T47D (cell line): ENCODE measurements at regions not wholly inside any gene's neighbourhood (a gene's known extent, or its start where the extent isn't known, plus 50 kb on each side); places are given as distances from the start of the nearest gene placed in this dataset.
A peak's percentile ranks its signal among the peaks of the same experiment; 100 is the strongest.

ENCODE experiments used
- DNase-seq, 2 experiments: peaks; one replicate each; pipeline versions ENCODE4 v3.0.0 to v3.0.0-alpha.2; 2011 to 2012; ENCODE audit warnings: low read depth in 1 of 2, low spot score in 1 of 2
- JUND ChIP-seq: IDR thresholded peaks from 2 replicates; pipeline ENCODE4 v1.6.1; 2012; ENCODE audit warnings: low read depth
- in situ Hi-C: cut with HindIII; loops from 2 replicates; pipeline ENCODE4 v1.10.0; 2016; ENCODE audit warnings: low sequenced_read_pairs, low pct_unique_long_range_greater_than_20kb

DNA sequence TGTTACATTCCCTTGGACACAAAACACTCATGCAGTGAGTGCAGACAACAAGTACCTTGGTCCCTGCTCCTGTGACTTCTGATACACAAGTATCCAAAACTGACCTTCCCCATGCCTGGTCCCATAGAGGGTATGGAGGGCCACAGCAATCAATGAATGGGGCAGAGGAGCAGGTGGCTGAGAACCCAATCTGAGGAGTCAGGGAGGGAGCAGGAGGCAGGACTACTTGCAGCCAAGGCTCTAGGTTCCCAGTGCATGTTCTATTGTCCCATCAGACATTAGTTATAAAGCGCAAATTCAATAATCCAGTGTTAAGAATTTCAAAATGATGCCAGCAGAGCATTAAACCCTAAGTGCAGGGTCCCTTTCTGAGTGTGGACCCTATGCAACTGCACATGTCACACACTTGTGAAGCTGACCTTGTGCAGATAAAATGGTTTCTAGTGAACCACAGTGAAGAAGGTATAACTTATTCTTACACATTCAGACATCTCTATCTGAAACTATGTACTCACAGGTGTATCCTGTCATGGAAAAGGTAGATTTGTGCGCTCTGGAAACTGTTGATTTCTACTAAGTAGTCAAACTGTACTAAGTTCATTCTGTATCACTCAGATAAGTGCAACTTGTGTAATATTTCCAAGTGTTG lies 107.3 kb upstream of the ABI3BP start:
- in situ Hi-C loops = no loop called here
- TF ChIP-seq JUND = no peak
- no peak for DNase-seq

DNA sequence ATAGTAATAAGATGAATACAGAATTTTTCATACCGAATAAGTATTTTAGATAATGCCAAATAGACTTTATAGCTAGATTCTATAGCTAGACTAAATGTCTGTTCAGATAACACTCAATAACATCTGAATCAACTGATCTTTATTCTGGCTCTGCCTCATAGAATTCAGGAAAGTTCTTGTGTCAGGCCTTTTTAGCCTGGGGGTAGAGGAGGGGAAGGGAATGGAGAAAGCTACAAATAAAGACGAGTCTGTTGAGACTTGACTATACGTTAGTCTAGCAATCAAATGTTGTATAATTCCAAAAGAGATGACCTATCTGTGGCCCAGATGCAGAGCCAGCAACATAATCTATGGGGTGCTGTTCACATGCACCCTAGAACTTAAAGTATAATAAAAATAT lies 106.6 kb upstream of the ABI3BP start:
- in situ Hi-C loops = no loop called here

DNA sequence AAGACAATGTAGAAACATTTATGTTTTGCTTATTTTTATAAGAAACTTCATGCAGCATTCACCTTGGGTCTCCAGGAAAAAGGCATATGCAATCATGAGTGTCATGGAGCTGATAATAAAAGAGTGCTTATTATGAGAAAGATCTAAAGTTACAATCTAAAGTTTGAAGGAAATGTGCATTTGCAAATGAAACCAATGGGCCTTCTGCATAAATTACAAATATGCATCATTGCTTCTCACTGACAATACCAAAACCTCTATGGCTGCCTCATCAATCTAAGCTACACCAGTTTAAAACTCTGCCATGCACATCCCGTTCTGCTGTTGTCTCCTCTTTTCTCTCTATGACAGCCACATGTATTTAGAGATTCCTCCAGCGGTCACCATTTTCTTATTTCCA lies 103.2 kb upstream of the ABI3BP start:
- TF ChIP-seq JUND = no peak
- in situ Hi-C loops = no loop called here
- no peak for DNase-seq

More for the DNA sequence above, 106.6 kb upstream of the ABI3BP start:
- no peak for DNase-seq
- TF ChIP-seq JUND = no peak

DNA sequence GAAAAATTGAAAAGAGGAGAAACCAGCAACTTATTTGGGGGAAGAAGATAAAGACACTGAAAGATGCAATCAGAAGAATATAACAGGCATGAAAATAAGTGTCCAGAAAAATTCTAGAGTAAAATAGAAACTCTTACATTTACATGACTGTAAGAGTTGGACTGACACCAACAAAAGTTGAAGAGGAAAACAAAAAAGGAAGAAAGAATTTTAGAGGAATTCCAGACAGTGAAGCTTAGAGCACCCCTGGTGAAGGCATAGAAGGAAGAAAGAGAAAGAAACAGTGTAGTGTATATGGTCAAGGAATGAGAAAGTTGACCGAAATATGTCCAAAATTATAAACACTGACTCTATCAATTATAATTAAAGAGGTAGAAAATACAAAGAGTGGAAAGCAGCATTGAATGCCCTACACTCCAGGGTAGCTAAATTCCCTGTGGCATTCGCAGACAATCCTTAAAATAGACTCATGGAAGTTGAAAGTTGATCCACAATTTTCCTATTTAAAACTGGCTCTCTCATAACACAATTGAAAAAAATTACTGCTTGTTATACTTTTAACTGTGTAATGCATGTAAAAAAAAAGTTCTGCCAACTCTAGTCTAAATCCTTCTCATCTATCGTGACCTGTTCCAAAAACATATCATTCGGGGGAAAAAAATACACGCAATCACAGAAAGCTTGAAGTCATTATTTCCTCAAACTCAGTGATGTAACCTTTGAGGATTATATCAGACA lies 102.6 kb upstream of the ABI3BP start:
- no peak for TF ChIP-seq JUND
- in situ Hi-C loops = no loop called here
- DNase-seq = no peak

DNA sequence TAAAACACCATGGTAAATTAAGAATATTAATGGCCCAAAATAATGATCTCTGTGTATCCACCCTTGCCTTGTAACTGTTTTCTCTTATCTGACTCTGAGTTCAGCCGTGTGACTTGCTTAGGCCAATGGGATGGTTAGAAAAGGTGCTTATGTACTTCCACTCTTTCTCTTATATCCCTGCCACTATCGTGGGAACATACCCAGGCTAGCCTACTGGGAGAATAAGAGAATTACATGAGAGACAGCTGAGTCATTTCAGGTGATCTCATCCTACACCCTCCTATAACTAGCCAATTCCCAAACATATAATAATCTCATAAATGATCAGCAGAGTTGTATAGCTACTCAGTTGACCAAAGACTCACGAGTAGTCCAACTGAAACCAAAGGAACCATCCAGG lies 98.3 kb upstream of the ABI3BP start:
- no peak for TF ChIP-seq JUND
- in situ Hi-C loops = no loop called here
- DNase-seq = peak in 1 of 2 experiments; percentile 56

DNA sequence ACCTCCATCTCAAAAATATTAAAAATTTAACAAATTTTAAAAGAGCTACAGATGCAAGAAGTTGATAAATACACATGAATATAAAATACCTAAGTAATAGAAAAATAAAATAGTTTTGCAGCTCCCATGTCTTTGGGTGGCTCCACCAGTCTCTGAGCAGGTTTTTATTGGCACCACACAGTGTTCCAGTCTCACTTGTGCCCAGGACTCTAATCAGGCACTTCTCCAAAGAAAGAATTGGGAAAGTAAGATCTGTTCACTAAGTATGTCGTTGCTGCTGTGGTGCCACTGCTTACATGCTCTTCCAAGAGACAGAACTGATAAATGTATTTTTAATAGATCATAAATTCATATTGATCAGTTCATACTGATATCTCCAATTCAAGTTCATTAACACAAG lies 92.5 kb upstream of the ABI3BP start:
- DNase-seq = no peak
- in situ Hi-C loops = no loop called here
- no peak for TF ChIP-seq JUND

DNA sequence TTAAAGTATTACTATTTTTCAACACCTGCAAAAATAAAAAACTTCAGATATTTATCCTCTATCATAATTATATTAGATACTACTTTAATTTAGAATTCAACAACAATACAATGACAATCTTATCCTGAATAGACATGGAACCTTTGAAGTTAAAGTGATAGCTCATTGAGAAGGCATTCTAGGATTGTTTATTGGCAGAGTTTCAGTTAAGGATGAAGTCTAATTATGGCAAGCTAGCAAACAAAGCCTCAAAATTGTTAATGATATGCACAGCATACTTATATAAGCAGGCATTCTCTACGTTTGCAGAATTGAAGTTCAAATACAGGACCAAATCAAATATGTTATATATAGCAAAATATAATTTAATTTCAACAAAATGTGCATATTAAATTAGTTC lies 91.2 kb upstream of the ABI3BP start:
- DNase-seq = no peak
- in situ Hi-C loops = no loop called here
- no peak for TF ChIP-seq JUND

DNA sequence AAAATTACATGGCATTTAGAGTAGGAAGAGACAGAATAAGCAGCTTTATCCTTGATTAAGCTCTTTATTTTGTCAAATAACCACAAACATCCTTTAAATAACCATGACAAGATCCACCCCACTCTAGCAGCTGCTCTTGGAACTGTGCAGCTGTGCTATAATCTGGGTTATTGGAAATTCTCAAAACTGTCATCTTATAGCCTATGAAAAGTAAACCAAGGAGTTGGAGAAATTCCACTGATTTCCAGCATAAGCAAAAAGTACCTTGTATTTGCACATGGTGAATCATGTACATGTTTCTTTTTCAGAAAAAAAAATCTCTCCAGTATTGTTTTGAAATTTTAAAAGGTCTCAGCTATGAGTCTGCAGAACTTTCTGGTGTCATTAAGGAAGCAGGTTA lies 88.8 kb upstream of the ABI3BP start:
- DNase-seq = no peak
- no peak for TF ChIP-seq JUND
- in situ Hi-C loops = no loop called here

DNA sequence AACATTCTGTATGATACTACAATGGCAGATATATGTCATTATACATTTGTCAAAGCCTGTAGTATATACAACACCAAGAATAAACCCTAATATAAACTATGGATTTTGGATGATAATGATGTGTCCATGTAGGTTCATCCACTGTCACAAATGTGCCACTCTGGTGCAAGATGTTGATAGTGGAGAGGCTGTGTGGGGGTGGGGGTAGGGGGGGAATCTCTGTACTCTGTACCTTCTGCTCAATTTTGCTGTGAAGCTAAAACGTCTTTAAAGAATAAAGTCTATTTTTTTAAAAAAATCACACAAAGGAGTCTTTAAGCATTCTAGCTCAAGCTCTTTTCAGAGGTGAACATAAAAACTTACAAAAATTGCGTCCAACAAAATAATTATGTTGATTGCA lies 88.2 kb upstream of the ABI3BP start:
- TF ChIP-seq JUND = no peak
- in situ Hi-C loops = no loop called here
- DNase-seq = no peak

DNA sequence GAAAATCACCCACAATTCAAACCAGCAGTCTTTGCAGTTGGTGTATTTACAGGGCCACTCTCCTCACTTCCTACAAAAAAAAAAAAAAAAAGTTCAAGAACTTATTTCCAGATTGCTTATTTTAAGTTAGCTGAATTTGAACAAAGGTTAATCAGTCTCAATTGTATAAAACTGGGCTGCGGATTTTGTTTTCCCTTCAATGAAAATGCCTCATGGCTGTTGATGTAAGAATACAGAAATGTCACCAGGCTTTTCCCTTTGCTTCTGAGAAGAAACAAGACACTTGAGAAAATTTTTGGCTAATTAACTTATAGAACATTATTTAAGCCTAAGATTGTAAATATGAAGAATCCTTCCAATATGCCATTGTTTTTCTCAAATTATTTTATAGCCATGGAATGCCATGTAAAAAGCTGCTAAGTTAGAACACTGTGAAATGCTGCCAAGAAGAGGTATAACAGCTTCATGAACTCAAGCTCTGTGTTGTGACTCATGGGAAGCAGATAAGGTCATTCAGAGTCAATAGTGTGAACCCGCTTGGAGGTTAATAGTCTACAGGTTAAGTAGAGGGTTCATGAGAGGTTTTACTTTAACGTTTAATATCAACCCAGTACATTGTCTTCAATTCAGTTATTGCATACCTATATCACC lies 84.3 kb upstream of the ABI3BP start:
- no peak for DNase-seq
- no peak for TF ChIP-seq JUND
- in situ Hi-C loops = no loop called here

DNA sequence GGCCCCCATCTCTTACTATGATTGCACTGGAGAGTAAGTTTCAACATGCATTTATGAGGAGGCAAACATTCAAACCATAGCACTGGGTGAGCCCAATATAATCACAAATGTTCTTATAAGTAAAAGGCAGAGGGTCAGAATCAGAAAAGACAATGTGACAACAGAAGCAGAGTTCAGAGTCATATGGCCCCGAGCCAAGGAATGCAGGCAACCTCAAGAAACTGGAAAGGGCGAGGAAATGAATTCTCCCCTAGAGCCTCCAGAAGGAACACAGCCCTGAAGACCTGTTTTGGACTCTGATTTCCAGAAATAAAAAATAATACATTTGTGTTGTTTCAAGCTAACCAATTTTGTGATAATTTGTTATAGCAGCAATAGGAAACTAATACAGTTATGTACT lies 81.3 kb upstream of the ABI3BP start:
- TF ChIP-seq JUND = no peak
- peak in 1 of 2 experiments; percentile 9 for DNase-seq
- in situ Hi-C loops = no loop called here

DNA sequence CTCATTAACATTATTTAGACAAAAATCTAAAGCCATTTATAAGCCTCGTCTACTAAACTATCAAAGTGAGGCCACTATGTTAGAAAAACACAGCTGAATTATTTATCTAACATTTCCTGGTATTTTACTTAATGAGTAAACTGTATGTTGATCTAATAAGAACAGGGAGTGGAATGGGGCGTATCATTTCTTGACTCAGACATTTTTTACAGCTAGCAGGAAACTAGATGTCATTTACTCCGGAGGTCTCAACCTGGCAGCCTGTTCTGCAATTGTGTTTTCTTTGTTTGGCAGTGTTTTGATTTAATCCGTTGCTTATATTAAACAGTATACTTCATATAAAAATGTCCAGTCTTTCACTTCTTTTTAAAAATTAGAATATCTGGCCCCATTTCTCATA lies 79.1 kb upstream of the ABI3BP start:
- no peak for TF ChIP-seq JUND
- no peak for DNase-seq
- in situ Hi-C loops = no loop called here

DNA sequence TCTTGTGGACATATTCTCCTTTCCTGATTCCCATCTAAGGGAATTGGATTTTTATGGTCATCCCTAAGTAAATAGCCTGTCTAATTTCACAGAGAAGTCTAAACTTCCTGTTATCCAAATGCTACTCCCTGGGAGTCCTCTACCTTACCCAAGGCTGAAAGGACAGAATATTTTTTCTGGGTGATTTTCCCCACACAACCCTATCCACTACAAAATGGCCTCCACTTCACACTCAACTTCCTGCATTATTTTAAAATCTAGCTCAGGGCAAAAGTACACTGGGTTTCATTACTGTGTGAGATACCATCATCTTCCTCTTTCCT lies 77.5 kb upstream of the ABI3BP start:
- in situ Hi-C loops = no loop called here

More for the DNA sequence above, 77.5 kb upstream of the ABI3BP start:
- no peak for TF ChIP-seq JUND
- peak in 1 of 2 experiments; percentile 84 for DNase-seq
